ENCODE measurements at regions not wholly inside any gene's neighbourhood (a gene's known extent, or its start where the extent isn't known, plus 50 kb on each side); places are given as distances from the start of the nearest gene placed in this dataset.

GRCh38 chr2:12592296-12592695, 124.4 kb upstream of the TRIB2 start:
- TF ChIP-seq POLR2A (IDR thresholded peaks at IDR 0.05; ENCODE audit: extremely low read depth, insufficient read length): no peak
- TF ChIP-seq, protein P1, sequence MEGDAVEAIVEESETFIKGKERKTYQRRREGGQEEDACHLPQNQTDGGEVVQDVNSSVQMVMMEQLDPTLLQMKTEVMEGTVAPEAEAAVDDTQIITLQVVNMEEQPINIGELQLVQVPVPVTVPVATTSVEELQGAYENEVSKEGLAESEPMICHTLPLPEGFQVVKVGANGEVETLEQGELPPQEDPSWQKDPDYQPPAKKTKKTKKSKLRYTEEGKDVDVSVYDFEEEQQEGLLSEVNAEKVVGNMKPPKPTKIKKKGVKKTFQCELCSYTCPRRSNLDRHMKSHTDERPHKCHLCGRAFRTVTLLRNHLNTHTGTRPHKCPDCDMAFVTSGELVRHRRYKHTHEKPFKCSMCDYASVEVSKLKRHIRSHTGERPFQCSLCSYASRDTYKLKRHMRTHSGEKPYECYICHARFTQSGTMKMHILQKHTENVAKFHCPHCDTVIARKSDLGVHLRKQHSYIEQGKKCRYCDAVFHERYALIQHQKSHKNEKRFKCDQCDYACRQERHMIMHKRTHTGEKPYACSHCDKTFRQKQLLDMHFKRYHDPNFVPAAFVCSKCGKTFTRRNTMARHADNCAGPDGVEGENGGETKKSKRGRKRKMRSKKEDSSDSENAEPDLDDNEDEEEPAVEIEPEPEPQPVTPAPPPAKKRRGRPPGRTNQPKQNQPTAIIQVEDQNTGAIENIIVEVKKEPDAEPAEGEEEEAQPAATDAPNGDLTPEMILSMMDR (IDR thresholded peaks at IDR 0.05; ENCODE audit: low read depth, low read length): no peak
